GM23338 (cell line): ENCODE measurements at regions not wholly inside any gene's neighbourhood (a gene's known extent, or its start where the extent isn't known, plus 50 kb on each side); places are given as distances from the start of the nearest gene placed in this dataset.

Experiments used
- ATAC-seq: fragments of 200-7000 bp; cut with Tn5 transposase; 3 replicates; pipeline ENCODE4 v1.9.1; 2020
- DNase-seq: peaks from one replicate; pipeline ENCODE4 v3.0.0-alpha.2; 2015; ENCODE audit warnings: low spot score
- H2AFZ ChIP-seq: fragments of 200-600 bp; sonication (generic); 2 replicates; pipeline ENCODE4 v1.8.0; 2016; ENCODE audit warnings: antibody characterized with exemption, mild to moderate bottlenecking, moderate library complexity
- H3F3A ChIP-seq: fragments of 200-600 bp; sonication (generic); replicated peaks from 2 replicates; pipeline ENCODE4 v1.8.0; 2017; ENCODE audit warnings: antibody characterized with exemption, mixed run types, low read depth
- H3K27ac ChIP-seq: fragments of 200-600 bp; sonication (generic); 2 replicates; pipeline ENCODE4 v1.6.1; 2016; ENCODE audit warnings: low read depth
- H3K27me3 ChIP-seq: fragments of 200-600 bp; sonication (generic); 2 replicates; pipeline ENCODE4 v1.8.0; 2016; ENCODE audit warnings: mild to moderate bottlenecking, mixed run types, moderate library complexity; ENCODE audit not compliant: insufficient read depth
- H3K36me3 ChIP-seq: fragments of 200-600 bp; sonication (generic); 2 replicates; pipeline ENCODE4 v1.8.0; 2016; ENCODE audit warnings: mild to moderate bottlenecking; ENCODE audit not compliant: insufficient read depth
- H3K4me1 ChIP-seq: fragments of 200-600 bp; sonication (generic); 2 replicates; pipeline ENCODE4 v1.8.0; 2016; ENCODE audit warnings: mild to moderate bottlenecking, moderate library complexity; ENCODE audit not compliant: insufficient read depth
- H3K4me2 ChIP-seq: fragments of 200-600 bp; sonication (generic); 2 replicates; pipeline ENCODE4 v1.7.1; 2017; ENCODE audit warnings: mixed run types
- H3K4me3 ChIP-seq: fragments of 200-600 bp; sonication (generic); 2 replicates; pipeline ENCODE4 v1.6.1; 2016; ENCODE audit warnings: mixed run types
- H3K79me2 ChIP-seq: fragments of 200-600 bp; sonication (generic); replicated peaks from 2 replicates; pipeline ENCODE4 v1.8.0; 2017; ENCODE audit warnings: mild to moderate bottlenecking; ENCODE audit not compliant: insufficient read depth
- H3K9me2 ChIP-seq: fragments of 200-600 bp; sonication (generic); 2 replicates; pipeline ENCODE4 v1.8.0; 2017; ENCODE audit not compliant: insufficient read depth
- H4K20me1 ChIP-seq: fragments of 200-600 bp; sonication (generic); replicated peaks from 2 replicates; pipeline ENCODE4 v1.8.0; 2017; ENCODE audit warnings: mild to moderate bottlenecking; ENCODE audit not compliant: insufficient read depth
- H3K27ac Mint-ChIP-seq: 2 replicates; pipeline ENCODE4 v1.8.0; 2020; ENCODE audit warnings: inconsistent platforms, mild to moderate bottlenecking, moderate library complexity, mixed read lengths
- H3K27me3 Mint-ChIP-seq: 3 replicates; pipeline ENCODE4 v1.8.0; 2022; ENCODE audit warnings: low read depth, mild to moderate bottlenecking, moderate library complexity, mixed read lengths, inconsistent platforms; ENCODE audit not compliant: insufficient read depth, poor library complexity
- H3K36me3 Mint-ChIP-seq: 3 replicates; pipeline ENCODE4 v1.8.0; 2021; ENCODE audit warnings: low read depth, mild to moderate bottlenecking, inconsistent platforms, moderate library complexity, mixed read lengths
- H3K4me1 Mint-ChIP-seq: 3 replicates; pipeline ENCODE4 v1.8.0; 2020; ENCODE audit warnings: mild to moderate bottlenecking, inconsistent platforms, mixed read lengths
- H3K4me3 Mint-ChIP-seq: 3 replicates; pipeline ENCODE4 v1.8.0; 2021; ENCODE audit warnings: moderate library complexity, mild to moderate bottlenecking, inconsistent platforms, mixed read lengths
- H3K9me3 Mint-ChIP-seq: 3 replicates; pipeline ENCODE4 v1.8.0; 2020; ENCODE audit warnings: moderate library complexity, mild to moderate bottlenecking, inconsistent platforms, mixed read lengths
- CREB1 ChIP-seq: fragments of 250-450 bp; sonication (Bioruptor Pico); IDR thresholded peaks from 2 replicates; pipeline ENCODE4 v1.5.0; 2020; ENCODE audit warnings: low read depth, mild to moderate bottlenecking, moderate library complexity
- JUNB ChIP-seq: IDR thresholded peaks from one replicate; pipeline ENCODE4 v1.6.1; 2016; ENCODE audit warnings: antibody characterized with exemption; ENCODE audit not compliant: unreplicated experiment
- NANOG ChIP-seq: IDR thresholded peaks from 2 replicates; pipeline ENCODE4 v1.6.1; 2016; ENCODE audit warnings: antibody characterized with exemption, borderline replicate concordance
- STAT1 ChIP-seq: IDR thresholded peaks from one replicate; pipeline ENCODE4 v1.6.1; 2016; ENCODE audit warnings: antibody characterized with exemption; ENCODE audit not compliant: unreplicated experiment
- ZNF114 ChIP-seq: fragments of 250-450 bp; sonication (Bioruptor Pico); IDR thresholded peaks from 2 replicates; pipeline ENCODE4 v1.5.0; 2020; ENCODE audit warnings: mild to moderate bottlenecking, moderate library complexity
- TF ChIP-seq, protein P1 (sequence below): fragments of 250-450 bp; sonication (Bioruptor Pico); IDR thresholded peaks from 2 replicates; pipeline ENCODE4 v1.5.0; 2020; ENCODE audit warnings: mild to moderate bottlenecking, moderate library complexity
- TF ChIP-seq, protein P2 (sequence below): IDR thresholded peaks from one replicate; pipeline ENCODE4 v1.6.1; 2018; ENCODE audit warnings: antibody characterized with exemption; ENCODE audit not compliant: unreplicated experiment

DNA sequence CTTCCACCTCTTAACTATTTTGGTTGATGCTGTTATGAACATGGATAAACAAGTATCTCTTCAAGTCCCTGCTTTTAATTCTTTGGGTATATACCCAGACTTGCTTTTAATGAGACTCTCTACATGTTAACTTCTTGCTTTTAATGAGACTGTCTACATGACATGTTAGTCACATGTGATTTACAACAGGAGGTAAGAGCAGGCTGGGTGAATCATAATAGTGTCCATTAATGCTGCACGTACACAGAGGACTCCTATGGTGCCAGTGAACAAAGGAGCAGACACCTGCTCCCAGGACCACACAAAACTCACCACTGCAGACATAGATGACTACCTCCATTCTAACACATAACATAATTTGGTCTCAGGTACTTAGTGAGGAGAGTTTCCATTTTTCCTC, 273.4 kb upstream of the NSMCE3 start:
- ATAC-seq, result no peak
- no peak overlapping the region for H3K27ac ChIP-seq
- Mint-ChIP-seq H3K4me3 (no peak overlapping the region), H3K4me1 (peaks cover 23% of the 10 kb centered on the region), H3K36me3 (peaks cover 17% of the 10 kb centered on the region), H3K27me3 (peaks cover 2% of the 10 kb centered on the region), H3K9me3 (peaks cover 16% of the 10 kb centered on the region), H3K27ac (no peak overlapping the region)
- H4K20me1 ChIP-seq, result no peaks in the 10 kb centered on the region
- H3K4me3 ChIP-seq, result no peak overlapping the region
- DNase-seq, result no peak
- no peaks in the 10 kb centered on the region for H3K79me2 ChIP-seq
- no peaks in the 10 kb centered on the region; the same call in 1 of the 2 replicates for H3K9me2 ChIP-seq
- H3K4me2 ChIP-seq, result no peak overlapping the region
- TF ChIP-seq NANOG (no peak), JUNB (no peak), ZNF114 (no peak), CREB1 (CRISPR knock-in tag) (no peak), STAT1 (no peak)
- TF ChIP-seq, protein P1, sequence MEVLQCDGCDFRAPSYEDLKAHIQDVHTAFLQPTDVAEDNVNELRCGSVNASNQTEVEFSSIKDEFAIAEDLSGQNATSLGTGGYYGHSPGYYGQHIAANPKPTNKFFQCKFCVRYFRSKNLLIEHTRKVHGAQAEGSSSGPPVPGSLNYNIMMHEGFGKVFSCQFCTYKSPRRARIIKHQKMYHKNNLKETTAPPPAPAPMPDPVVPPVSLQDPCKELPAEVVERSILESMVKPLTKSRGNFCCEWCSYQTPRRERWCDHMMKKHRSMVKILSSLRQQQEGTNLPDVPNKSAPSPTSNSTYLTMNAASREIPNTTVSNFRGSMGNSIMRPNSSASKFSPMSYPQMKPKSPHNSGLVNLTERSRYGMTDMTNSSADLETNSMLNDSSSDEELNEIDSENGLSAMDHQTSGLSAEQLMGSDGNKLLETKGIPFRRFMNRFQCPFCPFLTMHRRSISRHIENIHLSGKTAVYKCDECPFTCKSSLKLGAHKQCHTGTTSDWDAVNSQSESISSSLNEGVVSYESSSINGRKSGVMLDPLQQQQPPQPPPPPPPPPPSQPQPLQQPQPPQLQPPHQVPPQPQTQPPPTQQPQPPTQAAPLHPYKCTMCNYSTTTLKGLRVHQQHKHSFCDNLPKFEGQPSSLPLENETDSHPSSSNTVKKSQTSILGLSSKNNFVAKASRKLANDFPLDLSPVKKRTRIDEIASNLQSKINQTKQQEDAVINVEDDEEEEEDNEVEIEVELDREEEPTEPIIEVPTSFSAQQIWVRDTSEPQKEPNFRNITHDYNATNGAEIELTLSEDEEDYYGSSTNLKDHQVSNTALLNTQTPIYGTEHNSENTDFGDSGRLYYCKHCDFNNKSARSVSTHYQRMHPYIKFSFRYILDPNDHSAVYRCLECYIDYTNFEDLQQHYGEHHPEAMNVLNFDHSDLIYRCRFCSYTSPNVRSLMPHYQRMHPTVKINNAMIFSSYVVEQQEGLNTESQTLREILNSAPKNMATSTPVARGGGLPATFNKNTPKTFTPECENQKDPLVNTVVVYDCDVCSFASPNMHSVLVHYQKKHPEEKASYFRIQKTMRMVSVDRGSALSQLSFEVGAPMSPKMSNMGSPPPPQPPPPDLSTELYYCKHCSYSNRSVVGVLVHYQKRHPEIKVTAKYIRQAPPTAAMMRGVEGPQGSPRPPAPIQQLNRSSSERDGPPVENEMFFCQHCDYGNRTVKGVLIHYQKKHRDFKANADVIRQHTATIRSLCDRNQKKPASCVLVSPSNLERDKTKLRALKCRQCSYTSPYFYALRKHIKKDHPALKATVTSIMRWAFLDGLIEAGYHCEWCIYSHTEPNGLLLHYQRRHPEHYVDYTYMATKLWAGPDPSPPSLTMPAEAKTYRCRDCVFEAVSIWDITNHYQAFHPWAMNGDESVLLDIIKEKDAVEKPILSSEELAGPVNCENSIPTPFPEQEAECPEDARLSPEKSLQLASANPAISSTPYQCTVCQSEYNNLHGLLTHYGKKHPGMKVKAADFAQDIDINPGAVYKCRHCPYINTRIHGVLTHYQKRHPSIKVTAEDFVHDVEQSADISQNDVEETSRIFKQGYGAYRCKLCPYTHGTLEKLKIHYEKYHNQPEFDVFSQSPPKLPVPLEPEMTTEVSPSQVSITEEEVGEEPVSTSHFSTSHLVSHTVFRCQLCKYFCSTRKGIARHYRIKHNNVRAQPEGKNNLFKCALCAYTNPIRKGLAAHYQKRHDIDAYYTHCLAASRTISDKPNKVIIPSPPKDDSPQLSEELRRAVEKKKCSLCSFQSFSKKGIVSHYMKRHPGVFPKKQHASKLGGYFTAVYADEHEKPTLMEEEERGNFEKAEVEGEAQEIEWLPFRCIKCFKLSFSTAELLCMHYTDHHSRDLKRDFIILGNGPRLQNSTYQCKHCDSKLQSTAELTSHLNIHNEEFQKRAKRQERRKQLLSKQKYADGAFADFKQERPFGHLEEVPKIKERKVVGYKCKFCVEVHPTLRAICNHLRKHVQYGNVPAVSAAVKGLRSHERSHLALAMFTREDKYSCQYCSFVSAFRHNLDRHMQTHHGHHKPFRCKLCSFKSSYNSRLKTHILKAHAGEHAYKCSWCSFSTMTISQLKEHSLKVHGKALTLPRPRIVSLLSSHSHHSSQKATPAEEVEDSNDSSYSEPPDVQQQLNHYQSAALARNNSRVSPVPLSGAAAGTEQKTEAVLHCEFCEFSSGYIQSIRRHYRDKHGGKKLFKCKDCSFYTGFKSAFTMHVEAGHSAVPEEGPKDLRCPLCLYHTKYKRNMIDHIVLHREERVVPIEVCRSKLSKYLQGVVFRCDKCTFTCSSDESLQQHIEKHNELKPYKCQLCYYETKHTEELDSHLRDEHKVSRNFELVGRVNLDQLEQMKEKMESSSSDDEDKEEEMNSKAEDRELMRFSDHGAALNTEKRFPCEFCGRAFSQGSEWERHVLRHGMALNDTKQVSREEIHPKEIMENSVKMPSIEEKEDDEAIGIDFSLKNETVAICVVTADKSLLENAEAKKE (CRISPR knock-in tag), result no peak
- TF ChIP-seq, protein P2, sequence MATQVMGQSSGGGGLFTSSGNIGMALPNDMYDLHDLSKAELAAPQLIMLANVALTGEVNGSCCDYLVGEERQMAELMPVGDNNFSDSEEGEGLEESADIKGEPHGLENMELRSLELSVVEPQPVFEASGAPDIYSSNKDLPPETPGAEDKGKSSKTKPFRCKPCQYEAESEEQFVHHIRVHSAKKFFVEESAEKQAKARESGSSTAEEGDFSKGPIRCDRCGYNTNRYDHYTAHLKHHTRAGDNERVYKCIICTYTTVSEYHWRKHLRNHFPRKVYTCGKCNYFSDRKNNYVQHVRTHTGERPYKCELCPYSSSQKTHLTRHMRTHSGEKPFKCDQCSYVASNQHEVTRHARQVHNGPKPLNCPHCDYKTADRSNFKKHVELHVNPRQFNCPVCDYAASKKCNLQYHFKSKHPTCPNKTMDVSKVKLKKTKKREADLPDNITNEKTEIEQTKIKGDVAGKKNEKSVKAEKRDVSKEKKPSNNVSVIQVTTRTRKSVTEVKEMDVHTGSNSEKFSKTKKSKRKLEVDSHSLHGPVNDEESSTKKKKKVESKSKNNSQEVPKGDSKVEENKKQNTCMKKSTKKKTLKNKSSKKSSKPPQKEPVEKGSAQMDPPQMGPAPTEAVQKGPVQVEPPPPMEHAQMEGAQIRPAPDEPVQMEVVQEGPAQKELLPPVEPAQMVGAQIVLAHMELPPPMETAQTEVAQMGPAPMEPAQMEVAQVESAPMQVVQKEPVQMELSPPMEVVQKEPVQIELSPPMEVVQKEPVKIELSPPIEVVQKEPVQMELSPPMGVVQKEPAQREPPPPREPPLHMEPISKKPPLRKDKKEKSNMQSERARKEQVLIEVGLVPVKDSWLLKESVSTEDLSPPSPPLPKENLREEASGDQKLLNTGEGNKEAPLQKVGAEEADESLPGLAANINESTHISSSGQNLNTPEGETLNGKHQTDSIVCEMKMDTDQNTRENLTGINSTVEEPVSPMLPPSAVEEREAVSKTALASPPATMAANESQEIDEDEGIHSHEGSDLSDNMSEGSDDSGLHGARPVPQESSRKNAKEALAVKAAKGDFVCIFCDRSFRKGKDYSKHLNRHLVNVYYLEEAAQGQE, result no peak
- H3K27me3 ChIP-seq, result no peaks in the 10 kb centered on the region
- H3K4me1 ChIP-seq, result no peaks in the 10 kb centered on the region
- H2AFZ ChIP-seq, result no peak overlapping the region
- no peaks in the 10 kb centered on the region for H3K36me3 ChIP-seq
- H3F3A ChIP-seq, result no peaks in the 10 kb centered on the region
